DND-41 (cell line): ENCODE measurements at regions not wholly inside any gene's neighbourhood (a gene's known extent, or its start where the extent isn't known, plus 50 kb on each side); places are given as distances from the start of the nearest gene placed in this dataset.

Experiments
- ATAC-seq: fragments of 200-7000 bp; cut with Tn5 transposase; 3 replicates; pipeline ENCODE4 v1.9.1; 2021; ENCODE audit warnings: low read depth; ENCODE audit not compliant: insufficient read depth
- DNase-seq: peaks from one replicate; pipeline ENCODE4 v3.0.0-alpha.2; 2020
- H2AFZ ChIP-seq: 2 replicates; pipeline ENCODE4 v1.6.0; 2012; ENCODE audit warnings: low read depth, low read length
- H3K27ac ChIP-seq: 2 replicates; pipeline ENCODE4 v1.5.1; 2012; ENCODE audit warnings: low read length, inconsistent platforms
- H3K27me3 ChIP-seq: fragments of 200-600 bp; sonication (generic); 2 replicates; pipeline ENCODE4 v1.6.0; 2012; ENCODE audit warnings: low read length, mild to moderate bottlenecking, inconsistent platforms; ENCODE audit not compliant: insufficient read depth, poor library complexity
- H3K36me3 ChIP-seq: 2 replicates; pipeline ENCODE4 v1.5.1; 2012; ENCODE audit warnings: low read length, inconsistent platforms; ENCODE audit not compliant: insufficient read depth
- H3K4me1 ChIP-seq: 2 replicates; pipeline ENCODE4 v1.5.1; 2012; ENCODE audit warnings: mild to moderate bottlenecking, low read length; ENCODE audit not compliant: insufficient read depth
- H3K4me2 ChIP-seq: 2 replicates; pipeline ENCODE4 v1.6.0; 2012; ENCODE audit warnings: mild to moderate bottlenecking, moderate library complexity, low read length, inconsistent platforms; ENCODE audit not compliant: insufficient read depth
- H3K4me3 ChIP-seq, 2 experiments: fragments of 200-600 bp in 1 of 2; shearing (Covaris generic) in 1 of 2; 2 replicates each; pipeline ENCODE4 v1.5.1; 2012 to 2016; ENCODE audit warnings: inconsistent platforms in 2 of 2, low read length in 2 of 2, mild to moderate bottlenecking in 2 of 2, low read depth in 1 of 2, moderate library complexity in 1 of 2
- H3K79me2 ChIP-seq: 2 replicates; pipeline ENCODE4 v1.6.0; 2012; ENCODE audit warnings: low read length, inconsistent platforms; ENCODE audit not compliant: insufficient read depth
- H3K9ac ChIP-seq: 2 replicates; pipeline ENCODE4 v1.6.0; 2012; ENCODE audit warnings: low read depth, mild to moderate bottlenecking, inconsistent platforms, low read length, moderate library complexity
- H3K9me3 ChIP-seq: 2 replicates; pipeline ENCODE4 v1.5.1; 2012; ENCODE audit warnings: low read length, moderate library complexity, mild to moderate bottlenecking, inconsistent platforms; ENCODE audit not compliant: insufficient read depth, severe bottlenecking
- H4K20me1 ChIP-seq: 2 replicates; pipeline ENCODE4 v1.6.0; 2012; ENCODE audit warnings: low read length; ENCODE audit not compliant: insufficient read depth
- CTCF ChIP-seq: IDR thresholded peaks from 2 replicates; pipeline ENCODE4 v1.5.1; 2012; ENCODE audit warnings: borderline replicate concordance, low read length, moderate library complexity, mild to moderate bottlenecking; ENCODE audit not compliant: poor library complexity, severe bottlenecking; ENCODE audit errors: extremely low read depth
- EZH2 ChIP-seq: IDR thresholded peaks from 3 replicates; pipeline ENCODE4 v1.6.1; 2012; ENCODE audit warnings: borderline replicate concordance, low read depth, mild to moderate bottlenecking, moderate library complexity, low read length, inconsistent platforms; ENCODE audit not compliant: severe bottlenecking

GRCh38 chr19:28242317-28242927 lies 970.5 kb downstream of the UQCRFS1 start:
- H3K27me3 ChIP-seq = no peaks in the 10 kb centered on the region
- TF ChIP-seq CTCF (peak; percentile 79), EZH2 (no peak)
- H3K4me3 ChIP-seq = no peak overlapping the region
- no peaks in the 10 kb centered on the region for H3K79me2 ChIP-seq
- H2AFZ ChIP-seq = no peak overlapping the region
- DNase-seq (peak; percentile 34), ATAC-seq (no peak)
- no peaks in the 10 kb centered on the region for H3K9me3 ChIP-seq
- no peaks in the 10 kb centered on the region for H3K4me1 ChIP-seq
- H3K36me3 ChIP-seq = no peaks in the 10 kb centered on the region
- no peak overlapping the region for H3K9ac ChIP-seq
- no peak overlapping the region for H3K27ac ChIP-seq
- H4K20me1 ChIP-seq = no peaks in the 10 kb centered on the region
- no peak overlapping the region for H3K4me2 ChIP-seq

GRCh38 chr19:28239270-28239669 lies 973.7 kb downstream of the UQCRFS1 start:
- Histone ChIP-seq H2AFZ (no peak overlapping the region), H3K9ac (no peak overlapping the region), H3K27me3 (peaks cover 2% of the 10 kb centered on the region), H3K4me1 (no peaks in the 10 kb centered on the region), H3K4me2 (no peak overlapping the region), H3K27ac (no peak overlapping the region), H3K36me3 (no peaks in the 10 kb centered on the region), H3K9me3 (no peaks in the 10 kb centered on the region), H3K4me3 (no peak overlapping the region), H4K20me1 (no peaks in the 10 kb centered on the region), H3K79me2 (no peaks in the 10 kb centered on the region)
- DNase-seq = peak; percentile 12
- peak; percentile 66 for TF ChIP-seq CTCF
- TF ChIP-seq EZH2 = no peak
- 0 out of 3 replicates have a peak, but pooled peaks have one; percentile 48 for ATAC-seq

GRCh38 chr19:28238270-28238820 lies 974.6 kb downstream of the UQCRFS1 start:
- no peaks in the 10 kb centered on the region for H3K36me3 ChIP-seq
- no peaks in the 10 kb centered on the region for H4K20me1 ChIP-seq
- H3K4me1 ChIP-seq = no peaks in the 10 kb centered on the region
- H3K27me3 ChIP-seq = peaks cover 2% of the 10 kb centered on the region
- no peak overlapping the region for H2AFZ ChIP-seq
- DNase-seq (no peak), ATAC-seq (no peak)
- H3K9ac ChIP-seq = no peak overlapping the region
- H3K9me3 ChIP-seq = no peaks in the 10 kb centered on the region
- H3K79me2 ChIP-seq = no peaks in the 10 kb centered on the region
- no peak overlapping the region for H3K4me3 ChIP-seq
- TF ChIP-seq CTCF (no peak), EZH2 (no peak)
- no peak overlapping the region for H3K27ac ChIP-seq
- no peak overlapping the region for H3K4me2 ChIP-seq
